K562 (cell line): ENCODE measurements at regions not wholly inside any gene's neighbourhood (a gene's known extent, or its start where the extent isn't known, plus 50 kb on each side); places are given as distances from the start of the nearest gene placed in this dataset.

ENCODE experiments used
- ATAC-seq: fragments of 200-7000 bp; cut with Tn5 transposase; 3 replicates; pipeline ENCODE4 v1.9.1; 2020; ENCODE audit warnings: moderate library complexity
- BruUV-seq: library from RNA; stranded (reverse); fragments of 400-500 nt; replicated peaks from 2 replicates; lab custom pipeline; 2021; lab: Mats Ljungman, UMichigan
- CTCF ChIA-PET: fragments of 300-600 bp; formaldehyde crosslinking; extraction: SDS; loops from one replicate; lab custom pipeline; 2021; ENCODE audit warnings: low intra/inter-chr PET ratio; lab: Yijun Ruan, JAX
- POLR2A ChIA-PET: fragments of 300-600, 350-650 bp; sonication (Branson Sonifier 250); formaldehyde crosslinking; extraction: SDS; loops from one replicate; lab custom pipeline; 2021; ENCODE audit warnings: antibody characterized with exemption, inconsistent platforms; lab: Yijun Ruan, JAX
- DNase-seq, 4 experiments: peaks; one replicate each; pipeline versions ENCODE4 v3.0.0 to v3.0.0-alpha.2; 2011 to 2018; ENCODE audit warnings: low spot score in 3 of 4, mixed read lengths in 3 of 4; ENCODE audit errors: extremely low read depth in 1 of 4
- FAIRE-seq: peaks from 2 replicates; lab custom pipeline; 2011; peaks lifted over from hg19 to GRCh38; lab: Jason Lieb, UNC
- H2AFZ ChIP-seq: 2 replicates; pipeline ENCODE4 v1.6.0; 2011; ENCODE audit warnings: low read depth, low read length, control low read depth, inconsistent platforms
- H3K27ac ChIP-seq: fragments of 200-600 bp; 3 replicates; pipeline ENCODE4 v1.8.0; 2011; ENCODE audit warnings: low read depth, mild to moderate bottlenecking, control low read depth, inconsistent platforms, low read length, moderate library complexity, mixed read lengths; ENCODE audit errors: extremely low read depth
- H3K27me3 ChIP-seq, 2 experiments: fragments of 300-600 bp in 1 of 2; 2 replicates in 1 of 2; 3 replicates in 1 of 2; pipeline versions ENCODE4 v1.6.0 to v1.8.0; 2011; ENCODE audit warnings: inconsistent platforms in 2 of 2, low read length in 2 of 2, mild to moderate bottlenecking in 1 of 2, mixed read lengths in 1 of 2, moderate library complexity in 1 of 2; ENCODE audit not compliant: control insufficient read depth in 2 of 2, insufficient read depth in 2 of 2
- H3K36me3 ChIP-seq: fragments of 300-600 bp; 3 replicates; pipeline ENCODE4 v1.8.0; 2011; ENCODE audit warnings: mild to moderate bottlenecking, low read length, inconsistent platforms; ENCODE audit not compliant: control insufficient read depth, insufficient read depth
- H3K4me1 ChIP-seq, 2 experiments: fragments of 200-600 bp in 1 of 2; replicated peaks in 1 of 2; 2 replicates in 1 of 2; 3 replicates in 1 of 2; pipeline versions ENCODE4 v1.5.1 to v1.8.0; 2011; ENCODE audit warnings: inconsistent platforms in 2 of 2, low read length in 2 of 2, mild to moderate bottlenecking in 1 of 2, mixed read lengths in 1 of 2, moderate library complexity in 1 of 2; ENCODE audit not compliant: control insufficient read depth in 2 of 2, insufficient read depth in 2 of 2
- H3K4me2 ChIP-seq: 2 replicates; pipeline ENCODE4 v1.6.1; 2011; ENCODE audit warnings: low read length, control low read depth, inconsistent platforms, mixed read lengths; ENCODE audit not compliant: insufficient read depth
- H3K4me3 ChIP-seq: fragments of 200-600 bp; sonication (generic), shearing (Covaris generic); 2 replicates; pipeline ENCODE4 v1.5.1; 2016; ENCODE audit warnings: control low read depth, inconsistent platforms
- H3K79me2 ChIP-seq: fragments of 200-600 bp; 3 replicates; pipeline ENCODE4 v1.8.0; 2011; ENCODE audit warnings: low read length, inconsistent platforms; ENCODE audit not compliant: control insufficient read depth, insufficient read depth
- H3K9ac ChIP-seq, 2 experiments: 2 replicates each; pipeline versions ENCODE4 v1.6.0 to v1.6.1; 2011; ENCODE audit warnings: low read depth in 2 of 2, low read length in 2 of 2, control low read depth in 1 of 2, inconsistent platforms in 1 of 2, mild to moderate bottlenecking in 1 of 2, mixed read lengths in 1 of 2; ENCODE audit not compliant: insufficient read depth in 1 of 2
- H3K9me1 ChIP-seq: one replicate; pipeline ENCODE4 v1.6.0; 2011; ENCODE audit warnings: inconsistent platforms, mild to moderate bottlenecking, low read length, moderate library complexity; ENCODE audit not compliant: control insufficient read depth, insufficient read depth
- H3K9me3 ChIP-seq: replicated peaks from 2 replicates; pipeline ENCODE4 v1.5.1; 2011; ENCODE audit warnings: low read depth, low read length, inconsistent platforms; ENCODE audit not compliant: control insufficient read depth, insufficient read depth
- H4K20me1 ChIP-seq: replicated peaks from 2 replicates; pipeline ENCODE4 v1.6.1; 2011; ENCODE audit warnings: low read length, inconsistent platforms, mixed read lengths; ENCODE audit not compliant: control insufficient read depth, insufficient read depth
- ATF1 ChIP-seq, 2 experiments: fragments of 450-650 bp in 1 of 2; IDR thresholded peaks; 2 replicates each; pipeline ENCODE4 v1.6.1; 2016; ENCODE audit warnings: missing compliant biosample characterization in 1 of 2, missing genetic modification characterization in 1 of 2
- MTA2 ChIP-seq: fragments of 450-650 bp; IDR thresholded peaks from 2 replicates; pipeline ENCODE4 v1.6.1; 2016; ENCODE audit warnings: low read depth
- NCOA4 ChIP-seq: fragments of 450-650 bp; IDR thresholded peaks from 2 replicates; pipeline ENCODE4 v1.6.1; 2018; ENCODE audit warnings: mild to moderate bottlenecking; ENCODE audit not compliant: partially characterized antibody
- PTTG1 ChIP-seq: fragments of 450-650 bp; IDR thresholded peaks from 2 replicates; pipeline ENCODE4 v1.6.1; 2016; ENCODE audit warnings: low read depth, mild to moderate bottlenecking, missing genetic modification characterization, missing compliant biosample characterization
- SMAD3 ChIP-seq: fragments of 450-650 bp; formaldehyde crosslinking; conservative IDR thresholded peaks from 2 replicates; pipeline ENCODE4 v1.4.0; 2020; ENCODE audit warnings: mild to moderate bottlenecking
- TCF7 ChIP-seq: sonication (generic); IDR thresholded peaks from 2 replicates; pipeline ENCODE4 v1.6.1; 2016; ENCODE audit warnings: antibody characterized with exemption, borderline replicate concordance
- TOE1 ChIP-seq, 2 experiments: fragments of 450-650 bp in 1 of 2; sonication (generic) in 1 of 2; formaldehyde crosslinking in 1 of 2; IDR thresholded peaks; 2 replicates each; pipeline versions ENCODE4 v1.7.1 to v1.8.0; 2016 to 2022; ENCODE audit warnings: borderline replicate concordance in 2 of 2, mild to moderate bottlenecking in 2 of 2, antibody characterized with exemption in 1 of 2, inconsistent platforms in 1 of 2, low read depth in 1 of 2, missing genetic modification reagents in 1 of 2, moderate library complexity in 1 of 2
- ZBTB1 ChIP-seq: sonication (generic); formaldehyde crosslinking; IDR thresholded peaks from 2 replicates; pipeline ENCODE4 v1.8.1; 2023; ENCODE audit warnings: missing genetic modification reagents, low read depth, mild to moderate bottlenecking, borderline replicate concordance
- ZNF583 ChIP-seq: fragments of 250-450 bp; sonication (Bioruptor Pico); IDR thresholded peaks from 2 replicates; pipeline ENCODE4 v1.4.0; 2020
- WGBS: fragments of 100-300 bp; shearing (Covaris generic); methylation state at CpG from one replicate; pipeline ENCODE4 v1.1.6; 2016; ENCODE audit warnings: low coverage, mixed read lengths; ENCODE audit not compliant: insufficient coverage; ENCODE audit errors: missing lambda C conversion rate; 5-methylcytosine and 5-hydroxymethylcytosine counted together
- in situ Hi-C: fragments of 300-500 bp; cut with MboI; formaldehyde crosslinking; loops from 4 replicates; pipeline ENCODE4 v1.15.0; 2018; ENCODE audit warnings: inconsistent platforms, mixed read lengths
- intact Hi-C: fragments of 100-400 bp; cut with micrococcal nuclease; formaldehyde crosslinking; loops from 2 replicates; pipeline ENCODE4 v1.14.2; 2022
- TF ChIP-seq, protein P1 (sequence below): sonication (generic); formaldehyde crosslinking; IDR thresholded peaks from 2 replicates; pipeline ENCODE4 v1.8.0; 2023; ENCODE audit warnings: mild to moderate bottlenecking, missing genetic modification reagents
- TF ChIP-seq, protein P2 (sequence below): IDR thresholded peaks from 2 replicates; pipeline ENCODE4 v1.6.1; 2011; ENCODE audit not compliant: insufficient read length; ENCODE audit errors: extremely low read depth

DNA sequence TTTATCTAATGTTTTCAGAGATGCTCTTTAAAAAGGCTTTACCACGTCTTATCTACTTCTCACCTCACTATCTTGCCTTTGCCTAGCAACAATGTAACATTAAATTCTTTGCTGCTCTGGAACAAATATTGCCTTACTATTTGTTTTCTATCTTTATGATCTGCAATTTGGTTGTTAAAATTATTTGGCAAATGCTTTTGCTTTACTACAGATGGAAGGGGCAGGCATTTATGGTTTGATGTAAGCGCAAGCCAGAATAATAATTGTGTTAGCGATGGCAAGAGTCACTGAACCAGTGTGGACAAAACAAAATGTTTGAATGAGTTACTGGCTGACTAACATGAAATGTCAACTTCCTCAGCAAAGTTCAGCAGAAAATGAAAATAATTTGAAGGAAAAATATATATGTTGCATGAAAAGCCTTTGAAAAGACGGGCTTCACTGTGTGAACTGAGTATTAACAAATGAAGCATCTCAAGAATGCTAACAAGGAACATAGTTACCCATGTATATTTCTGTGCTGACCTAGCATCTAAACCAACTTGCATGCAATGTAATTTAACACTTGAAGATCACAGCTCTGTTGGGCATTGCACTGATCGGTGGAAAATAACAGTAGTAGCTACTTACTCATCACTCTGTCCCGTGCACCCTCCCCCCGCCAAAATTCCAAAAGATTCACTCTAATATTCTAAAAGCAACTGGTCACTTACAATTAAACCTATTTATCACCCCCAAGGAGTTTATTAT lies 454.0 kb upstream of the ARHGEF26 start:
- CTCF ChIA-PET, result no interaction called here
- no peak overlapping the region for H3K9ac ChIP-seq
- intact Hi-C loops (no loop called here), in situ Hi-C loops (no loop called here)
- 0% methylated on average over 7 of the region's 7 CpGs for WGBS
- no peaks in the 10 kb centered on the region for H3K36me3 ChIP-seq
- no peak for ATAC-seq
- H3K27me3 ChIP-seq, result no peaks in the 10 kb centered on the region
- TF ChIP-seq ATF1 (CRISPR knock-in tag; IDR thresholded peaks at IDR 0.05) (no peak), ATF1 (tag; IDR thresholded peaks at IDR 0.05) (no peak), TOE1 (IDR thresholded peaks at IDR 0.05; ENCODE audit: borderline replicate concordance) (no peak), TOE1 (CRISPR knock-in tag; IDR thresholded peaks at IDR 0.05; ENCODE audit: borderline replicate concordance, low read depth) (no peak), SMAD3 (CRISPR knock-in tag) (no peak), PTTG1 (no peak), MTA2 (no peak), ZNF583 (CRISPR knock-in tag) (no peak), NCOA4 (no peak), ZBTB1 (CRISPR knock-in tag) (no peak), TCF7 (no peak)
- TF ChIP-seq, protein P1, sequence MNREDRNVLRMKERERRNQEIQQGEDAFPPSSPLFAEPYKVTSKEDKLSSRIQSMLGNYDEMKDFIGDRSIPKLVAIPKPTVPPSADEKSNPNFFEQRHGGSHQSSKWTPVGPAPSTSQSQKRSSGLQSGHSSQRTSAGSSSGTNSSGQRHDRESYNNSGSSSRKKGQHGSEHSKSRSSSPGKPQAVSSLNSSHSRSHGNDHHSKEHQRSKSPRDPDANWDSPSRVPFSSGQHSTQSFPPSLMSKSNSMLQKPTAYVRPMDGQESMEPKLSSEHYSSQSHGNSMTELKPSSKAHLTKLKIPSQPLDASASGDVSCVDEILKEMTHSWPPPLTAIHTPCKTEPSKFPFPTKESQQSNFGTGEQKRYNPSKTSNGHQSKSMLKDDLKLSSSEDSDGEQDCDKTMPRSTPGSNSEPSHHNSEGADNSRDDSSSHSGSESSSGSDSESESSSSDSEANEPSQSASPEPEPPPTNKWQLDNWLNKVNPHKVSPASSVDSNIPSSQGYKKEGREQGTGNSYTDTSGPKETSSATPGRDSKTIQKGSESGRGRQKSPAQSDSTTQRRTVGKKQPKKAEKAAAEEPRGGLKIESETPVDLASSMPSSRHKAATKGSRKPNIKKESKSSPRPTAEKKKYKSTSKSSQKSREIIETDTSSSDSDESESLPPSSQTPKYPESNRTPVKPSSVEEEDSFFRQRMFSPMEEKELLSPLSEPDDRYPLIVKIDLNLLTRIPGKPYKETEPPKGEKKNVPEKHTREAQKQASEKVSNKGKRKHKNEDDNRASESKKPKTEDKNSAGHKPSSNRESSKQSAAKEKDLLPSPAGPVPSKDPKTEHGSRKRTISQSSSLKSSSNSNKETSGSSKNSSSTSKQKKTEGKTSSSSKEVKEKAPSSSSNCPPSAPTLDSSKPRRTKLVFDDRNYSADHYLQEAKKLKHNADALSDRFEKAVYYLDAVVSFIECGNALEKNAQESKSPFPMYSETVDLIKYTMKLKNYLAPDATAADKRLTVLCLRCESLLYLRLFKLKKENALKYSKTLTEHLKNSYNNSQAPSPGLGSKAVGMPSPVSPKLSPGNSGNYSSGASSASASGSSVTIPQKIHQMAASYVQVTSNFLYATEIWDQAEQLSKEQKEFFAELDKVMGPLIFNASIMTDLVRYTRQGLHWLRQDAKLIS, result no peak
- TF ChIP-seq, protein P2, sequence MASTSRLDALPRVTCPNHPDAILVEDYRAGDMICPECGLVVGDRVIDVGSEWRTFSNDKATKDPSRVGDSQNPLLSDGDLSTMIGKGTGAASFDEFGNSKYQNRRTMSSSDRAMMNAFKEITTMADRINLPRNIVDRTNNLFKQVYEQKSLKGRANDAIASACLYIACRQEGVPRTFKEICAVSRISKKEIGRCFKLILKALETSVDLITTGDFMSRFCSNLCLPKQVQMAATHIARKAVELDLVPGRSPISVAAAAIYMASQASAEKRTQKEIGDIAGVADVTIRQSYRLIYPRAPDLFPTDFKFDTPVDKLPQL, result no peak
- FAIRE-seq, result no peak
- H3K9me1 ChIP-seq, result no peaks in the 10 kb centered on the region
- no peaks in the 10 kb centered on the region for H3K4me1 ChIP-seq
- no peak overlapping the region for H3K4me3 ChIP-seq
- H3K27ac ChIP-seq, result no peak overlapping the region
- no peak overlapping the region for H2AFZ ChIP-seq
- no peaks in the 10 kb centered on the region for H4K20me1 ChIP-seq
- no peaks in the 10 kb centered on the region for H3K9me3 ChIP-seq
- no peaks in the 10 kb centered on the region for H3K79me2 ChIP-seq
- no TSS peak for BruUV-seq
- no peak overlapping the region for H3K4me2 ChIP-seq
- DNase-seq, result no peak
- POLR2A ChIA-PET, result interaction anchor here (0.6 kb wide), 1 partner anchor 61 kb away, joined by 3 read pairs; no protein-coding TSS in a partner anchor
